K562 (cell line): ENCODE measurements at regions not wholly inside any gene's neighbourhood (a gene's known extent, or its start where the extent isn't known, plus 50 kb on each side); places are given as distances from the start of the nearest gene placed in this dataset.

ENCODE experiments used
- ATAC-seq: fragments of 200-7000 bp; cut with Tn5 transposase; 3 replicates; pipeline ENCODE4 v1.9.1; 2020; ENCODE audit warnings: moderate library complexity
- BruUV-seq: library from RNA; stranded (reverse); fragments of 400-500 nt; replicated peaks from 2 replicates; lab custom pipeline; 2021; lab: Mats Ljungman, UMichigan
- CTCF ChIA-PET: fragments of 300-600 bp; formaldehyde crosslinking; extraction: SDS; loops from one replicate; lab custom pipeline; 2021; ENCODE audit warnings: low intra/inter-chr PET ratio; lab: Yijun Ruan, JAX
- POLR2A ChIA-PET: fragments of 300-600, 350-650 bp; sonication (Branson Sonifier 250); formaldehyde crosslinking; extraction: SDS; loops from one replicate; lab custom pipeline; 2021; ENCODE audit warnings: antibody characterized with exemption, inconsistent platforms; lab: Yijun Ruan, JAX
- DNase-seq, 4 experiments: peaks; one replicate each; pipeline versions ENCODE4 v3.0.0 to v3.0.0-alpha.2; 2011 to 2018; ENCODE audit warnings: low spot score in 3 of 4, mixed read lengths in 3 of 4; ENCODE audit errors: extremely low read depth in 1 of 4
- FAIRE-seq: peaks from 2 replicates; lab custom pipeline; 2011; peaks lifted over from hg19 to GRCh38; lab: Jason Lieb, UNC
- H2AFZ ChIP-seq: 2 replicates; pipeline ENCODE4 v1.6.0; 2011; ENCODE audit warnings: low read depth, low read length, control low read depth, inconsistent platforms
- H3K27ac ChIP-seq: fragments of 200-600 bp; 3 replicates; pipeline ENCODE4 v1.8.0; 2011; ENCODE audit warnings: low read depth, mild to moderate bottlenecking, control low read depth, inconsistent platforms, low read length, moderate library complexity, mixed read lengths; ENCODE audit errors: extremely low read depth
- H3K27me3 ChIP-seq, 2 experiments: fragments of 300-600 bp in 1 of 2; 2 replicates in 1 of 2; 3 replicates in 1 of 2; pipeline versions ENCODE4 v1.6.0 to v1.8.0; 2011; ENCODE audit warnings: inconsistent platforms in 2 of 2, low read length in 2 of 2, mild to moderate bottlenecking in 1 of 2, mixed read lengths in 1 of 2, moderate library complexity in 1 of 2; ENCODE audit not compliant: control insufficient read depth in 2 of 2, insufficient read depth in 2 of 2
- H3K36me3 ChIP-seq: fragments of 300-600 bp; 3 replicates; pipeline ENCODE4 v1.8.0; 2011; ENCODE audit warnings: mild to moderate bottlenecking, low read length, inconsistent platforms; ENCODE audit not compliant: control insufficient read depth, insufficient read depth
- H3K4me1 ChIP-seq, 2 experiments: fragments of 200-600 bp in 1 of 2; replicated peaks in 1 of 2; 2 replicates in 1 of 2; 3 replicates in 1 of 2; pipeline versions ENCODE4 v1.5.1 to v1.8.0; 2011; ENCODE audit warnings: inconsistent platforms in 2 of 2, low read length in 2 of 2, mild to moderate bottlenecking in 1 of 2, mixed read lengths in 1 of 2, moderate library complexity in 1 of 2; ENCODE audit not compliant: control insufficient read depth in 2 of 2, insufficient read depth in 2 of 2
- H3K4me2 ChIP-seq: 2 replicates; pipeline ENCODE4 v1.6.1; 2011; ENCODE audit warnings: low read length, control low read depth, inconsistent platforms, mixed read lengths; ENCODE audit not compliant: insufficient read depth
- H3K4me3 ChIP-seq: fragments of 200-600 bp; sonication (generic), shearing (Covaris generic); 2 replicates; pipeline ENCODE4 v1.5.1; 2016; ENCODE audit warnings: control low read depth, inconsistent platforms
- H3K79me2 ChIP-seq: fragments of 200-600 bp; 3 replicates; pipeline ENCODE4 v1.8.0; 2011; ENCODE audit warnings: low read length, inconsistent platforms; ENCODE audit not compliant: control insufficient read depth, insufficient read depth
- H3K9ac ChIP-seq, 2 experiments: 2 replicates each; pipeline versions ENCODE4 v1.6.0 to v1.6.1; 2011; ENCODE audit warnings: low read depth in 2 of 2, low read length in 2 of 2, control low read depth in 1 of 2, inconsistent platforms in 1 of 2, mild to moderate bottlenecking in 1 of 2, mixed read lengths in 1 of 2; ENCODE audit not compliant: insufficient read depth in 1 of 2
- H3K9me1 ChIP-seq: one replicate; pipeline ENCODE4 v1.6.0; 2011; ENCODE audit warnings: inconsistent platforms, mild to moderate bottlenecking, low read length, moderate library complexity; ENCODE audit not compliant: control insufficient read depth, insufficient read depth
- H3K9me3 ChIP-seq: replicated peaks from 2 replicates; pipeline ENCODE4 v1.5.1; 2011; ENCODE audit warnings: low read depth, low read length, inconsistent platforms; ENCODE audit not compliant: control insufficient read depth, insufficient read depth
- H4K20me1 ChIP-seq: replicated peaks from 2 replicates; pipeline ENCODE4 v1.6.1; 2011; ENCODE audit warnings: low read length, inconsistent platforms, mixed read lengths; ENCODE audit not compliant: control insufficient read depth, insufficient read depth
- DMBX1 ChIP-seq: fragments of 250-450 bp; sonication (Bioruptor Pico); IDR thresholded peaks from 2 replicates; pipeline ENCODE4 v1.8.0; 2022; ENCODE audit warnings: inconsistent platforms, mild to moderate bottlenecking, moderate library complexity, borderline replicate concordance
- FOXA3 ChIP-seq, 2 experiments: fragments of 450-650 bp in 1 of 2; sonication (generic) in 1 of 2; formaldehyde crosslinking; IDR thresholded peaks in 1 of 2; conservative IDR thresholded peaks in 1 of 2; 2 replicates each; pipeline versions ENCODE4 v1.4.0 to v1.8.0; 2020 to 2022; ENCODE audit warnings: mild to moderate bottlenecking in 2 of 2, missing genetic modification reagents in 1 of 2
- FOXP1 ChIP-seq: sonication (generic); formaldehyde crosslinking; IDR thresholded peaks from 2 replicates; pipeline ENCODE4 v1.8.0; 2022; ENCODE audit warnings: mild to moderate bottlenecking, missing genetic modification reagents
- HDGF ChIP-seq: fragments of 450-650 bp; IDR thresholded peaks from 2 replicates; pipeline ENCODE4 v1.6.1; 2016
- HEY1 ChIP-seq: fragments of 250-450 bp; sonication (Bioruptor Pico); IDR thresholded peaks from 2 replicates; pipeline ENCODE4 v1.5.0; 2020; ENCODE audit warnings: mild to moderate bottlenecking, moderate library complexity, borderline replicate concordance
- KAT2B ChIP-seq: IDR thresholded peaks from one replicate; pipeline ENCODE4 v1.6.1; 2012; ENCODE audit warnings: low read depth, mild to moderate bottlenecking, control low read depth, inconsistent platforms, low read length, moderate library complexity
- MED1 ChIP-seq: sonication (generic); formaldehyde crosslinking; IDR thresholded peaks from 2 replicates; pipeline ENCODE4 v1.8.1; 2023; ENCODE audit warnings: missing genetic modification reagents, borderline replicate concordance
- PKNOX1 ChIP-seq: fragments of 450-650 bp; IDR thresholded peaks from 2 replicates; pipeline ENCODE4 v1.6.1; 2016
- YY1 ChIP-seq, 3 experiments: IDR thresholded peaks; 2 replicates each; pipeline ENCODE4 v1.6.1; 2011; ENCODE audit warnings: low read length in 2 of 3, mild to moderate bottlenecking in 2 of 3, moderate library complexity in 2 of 3, borderline replicate concordance in 1 of 3, control low read depth in 1 of 3, low read depth in 1 of 3; ENCODE audit not compliant: insufficient read depth in 3 of 3, insufficient replicate concordance in 2 of 3, control insufficient read depth in 1 of 3, insufficient read length in 1 of 3; ENCODE audit errors: extremely low read depth in 1 of 3
- ZFP30 ChIP-seq: fragments of 250-450 bp; sonication (Bioruptor Pico); IDR thresholded peaks from 2 replicates; pipeline ENCODE4 v1.8.0; 2022; ENCODE audit warnings: moderate library complexity, mild to moderate bottlenecking, inconsistent platforms, borderline replicate concordance
- ZNF282 ChIP-seq: sonication (generic); formaldehyde crosslinking; IDR thresholded peaks from 2 replicates; pipeline ENCODE4 v1.8.1; 2023; ENCODE audit warnings: missing genetic modification reagents
- WGBS: fragments of 100-300 bp; shearing (Covaris generic); methylation state at CpG from one replicate; pipeline ENCODE4 v1.1.6; 2016; ENCODE audit warnings: low coverage, mixed read lengths; ENCODE audit not compliant: insufficient coverage; ENCODE audit errors: missing lambda C conversion rate; 5-methylcytosine and 5-hydroxymethylcytosine counted together
- in situ Hi-C: fragments of 300-500 bp; cut with MboI; formaldehyde crosslinking; loops from 4 replicates; pipeline ENCODE4 v1.15.0; 2018; ENCODE audit warnings: inconsistent platforms, mixed read lengths
- intact Hi-C: fragments of 100-400 bp; cut with micrococcal nuclease; formaldehyde crosslinking; loops from 2 replicates; pipeline ENCODE4 v1.14.2; 2022

GRCh38 chr1:90386899-90387720 lies 330.0 kb downstream of the BARHL2 start:
- BruUV-seq = no TSS peak
- Histone ChIP-seq H3K9me1 (no peaks in the 10 kb centered on the region), H3K36me3 (no peaks in the 10 kb centered on the region), H3K9me3 (no peaks in the 10 kb centered on the region), H2AFZ (no peak overlapping the region), H3K27me3 (peaks cover 0 to 2% of the 10 kb centered on the region in 2 experiments; a peak in 1 of 5 replicates), H3K27ac (no peak overlapping the region), H3K79me2 (no peaks in the 10 kb centered on the region), H4K20me1 (no peaks in the 10 kb centered on the region), H3K4me2 (no peak overlapping the region), H3K9ac (no peak overlapping the region), H3K4me1 (no peaks in the 10 kb centered on the region), H3K4me3 (no peak overlapping the region)
- no peak for DNase-seq
- no peak for FAIRE-seq
- no peak for ATAC-seq
- ChIA-PET CTCF (no interaction called here), POLR2A (interaction anchor here (1.1 kb wide), 1 partner anchor 18 kb away, joined by 3 read pairs; no protein-coding TSS in a partner anchor)
- intact Hi-C loops = no loop called here
- 0% methylated on average over 3 of the region's 3 CpGs for WGBS
- in situ Hi-C loops = no loop called here
- TF ChIP-seq HDGF = no peak
- no peak for TF ChIP-seq MED1 (CRISPR knock-in tag)
- no peak for TF ChIP-seq DMBX1 (CRISPR knock-in tag)
- TF ChIP-seq FOXP1 (CRISPR knock-in tag) = no peak
- no peak for TF ChIP-seq KAT2B
- no peak for TF ChIP-seq HEY1
- TF ChIP-seq ZFP30 = no peak
- TF ChIP-seq YY1 (IDR thresholded peaks at IDR 0.05; ENCODE audit: borderline replicate concordance in 1 of 3, control insufficient read depth in 1 of 3, extremely low read depth in 1 of 3, insufficient read depth in 3 of 3, insufficient read length in 1 of 3, insufficient replicate concordance in 2 of 3, low read depth in 1 of 3, low read length in 2 of 3) = no peak
- TF ChIP-seq ZNF282 (CRISPR knock-in tag) = no peak
- TF ChIP-seq PKNOX1 = no peak
- no peak for TF ChIP-seq FOXA3 (CRISPR knock-in tag; conservative IDR thresholded peaks at IDR 0.05 in 1 of 2, IDR thresholded peaks at IDR 0.05 in 1 of 2)
